IPS DF 4.7 (cell line): ENCODE measurements at regions not wholly inside any gene's neighbourhood (a gene's known extent, or its start where the extent isn't known, plus 50 kb on each side); places are given as distances from the start of the nearest gene placed in this dataset.
A peak's percentile ranks its signal among the peaks of the same experiment; 100 is the strongest.
"Not testable (repeated sequence)": the region's sequence is repeated elsewhere in the genome, so short reads cannot be mapped to it uniquely, and the experiment has no call there.

ENCODE experiments used
- DNase-seq: peaks from one replicate; pipeline ENCODE4 v3.0.0-alpha.2; 2013; ENCODE audit warnings: low spot score; ENCODE audit errors: extremely low read depth

DNA sequence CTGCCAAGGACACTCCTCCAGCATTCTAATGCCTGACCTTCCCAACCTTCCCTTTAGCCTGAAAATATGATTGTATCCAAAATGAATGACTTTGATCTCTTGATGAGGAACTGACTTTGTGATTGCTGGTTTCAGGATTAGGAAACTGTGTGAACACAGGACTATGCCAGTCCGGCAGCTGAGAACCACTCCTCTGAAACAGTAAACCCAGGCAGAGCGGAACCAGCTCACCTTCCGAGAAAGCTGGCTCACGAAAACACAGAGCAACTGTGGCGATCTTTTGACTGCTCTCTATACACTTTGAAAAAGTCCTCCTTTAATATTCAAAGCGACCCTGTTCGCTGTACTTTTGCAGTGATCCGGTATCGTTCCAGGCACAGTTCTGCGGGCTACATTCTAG lies 258.8 kb upstream of the IRS2 start:
- DNase-seq, result no peak

DNA sequence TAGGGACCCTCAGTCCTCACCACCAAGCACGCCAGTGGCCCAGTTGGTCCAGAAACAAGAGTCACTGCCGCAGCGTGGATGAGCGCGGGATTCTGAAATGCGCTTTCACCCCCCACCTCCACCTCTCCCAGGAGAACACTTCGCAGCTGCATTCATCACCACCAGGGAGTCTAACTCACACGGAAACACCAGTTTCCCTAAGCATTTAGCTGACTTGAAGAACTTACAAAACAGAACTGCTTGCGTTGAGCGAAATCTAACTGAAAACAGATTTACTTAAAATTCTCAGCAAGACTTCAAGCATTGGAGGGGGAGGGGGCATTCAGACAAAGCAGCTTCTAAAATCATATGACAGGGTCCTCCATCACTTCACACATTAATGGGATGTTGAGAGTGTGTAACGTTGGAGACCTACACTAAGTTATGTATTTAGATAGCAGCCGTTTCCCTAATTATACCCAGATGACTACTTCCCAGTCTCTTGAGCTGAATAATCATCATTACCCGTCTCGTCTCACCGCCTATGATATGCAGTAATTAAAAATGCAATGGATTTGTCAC lies 258.2 kb upstream of the IRS2 start:
- DNase-seq, result no peak

DNA sequence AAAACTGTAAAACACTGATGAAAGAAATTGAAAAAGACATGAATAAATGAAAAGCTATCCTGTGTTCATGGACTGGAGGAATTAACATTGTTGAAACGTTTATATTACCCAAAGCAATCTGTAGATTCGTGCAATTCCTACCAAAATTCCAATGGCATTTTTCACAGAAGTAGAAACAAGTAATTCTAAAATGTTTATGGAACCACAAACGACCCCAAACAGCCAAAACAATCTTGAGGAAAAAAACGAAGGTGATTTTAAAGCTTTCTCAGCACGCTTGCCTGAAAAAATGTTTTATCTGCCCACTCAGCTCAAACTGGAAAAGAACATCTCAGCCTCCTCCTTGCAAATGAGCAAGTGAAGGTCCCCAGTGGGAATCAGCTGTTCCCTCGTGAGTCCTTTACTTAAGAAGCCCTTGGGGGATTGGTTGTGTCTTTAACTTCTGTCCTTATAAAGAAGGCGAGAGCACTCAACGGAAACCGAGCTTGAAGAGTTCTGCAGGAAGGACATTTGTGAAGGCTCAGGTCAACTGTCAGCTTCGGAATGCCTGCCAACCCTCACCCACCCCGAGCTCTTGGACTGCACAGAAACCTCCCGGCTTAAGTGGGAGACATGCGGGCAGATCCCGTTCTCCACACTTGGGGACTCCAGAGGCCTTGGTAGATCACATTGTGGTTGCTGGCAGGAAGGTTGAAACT lies 256.0 kb upstream of the IRS2 start:
- DNase-seq, result no peak

DNA sequence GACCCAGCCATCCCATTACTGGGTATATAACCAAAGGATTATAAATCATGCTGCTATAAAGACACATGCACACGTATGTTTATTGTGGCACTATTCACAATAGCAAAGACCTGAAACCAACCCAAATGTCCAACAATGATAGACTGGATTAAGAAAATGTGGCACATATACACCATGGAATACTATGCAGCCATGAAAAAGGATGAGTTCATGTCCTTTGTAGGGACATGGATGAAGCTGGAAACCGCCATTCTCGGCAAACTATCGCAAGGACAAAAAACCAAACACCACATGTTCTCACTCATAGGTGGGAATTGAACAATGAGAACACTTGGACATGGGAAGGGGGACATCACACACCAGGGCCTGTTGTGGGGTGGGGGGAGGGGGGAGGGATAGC lies 255.3 kb upstream of the IRS2 start:
- not testable (repeated sequence) for DNase-seq

DNA sequence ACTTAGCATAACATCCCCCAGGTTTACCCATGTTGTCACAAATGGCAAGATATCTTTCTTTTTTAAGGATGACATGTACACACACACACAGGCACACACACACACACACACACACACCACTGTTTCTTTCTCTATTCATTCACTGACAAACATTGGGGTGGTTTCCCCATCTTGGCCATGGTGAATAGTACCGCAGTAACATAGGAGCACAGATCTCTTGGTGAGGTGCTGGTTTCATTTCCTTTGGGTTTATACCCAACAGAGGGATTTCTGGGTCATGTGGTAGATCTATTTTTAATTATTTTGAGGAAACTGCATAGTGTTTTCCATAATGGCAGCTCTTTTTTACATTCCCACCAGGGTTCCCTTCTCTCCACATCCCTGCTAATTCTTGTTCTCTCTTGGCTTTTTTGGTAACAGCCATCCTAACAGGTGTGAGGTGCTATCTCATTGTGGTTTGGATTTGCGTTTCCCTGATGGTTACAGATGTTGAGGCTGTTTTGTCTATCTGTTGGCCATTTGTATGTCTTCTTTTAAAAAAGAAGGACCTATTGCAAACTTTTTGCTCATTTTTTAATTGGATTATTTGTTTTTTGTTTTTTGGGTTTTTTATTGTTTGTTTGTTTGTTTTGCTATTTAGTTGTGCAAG lies 251.7 kb upstream of the IRS2 start:
- no peak for DNase-seq

DNA sequence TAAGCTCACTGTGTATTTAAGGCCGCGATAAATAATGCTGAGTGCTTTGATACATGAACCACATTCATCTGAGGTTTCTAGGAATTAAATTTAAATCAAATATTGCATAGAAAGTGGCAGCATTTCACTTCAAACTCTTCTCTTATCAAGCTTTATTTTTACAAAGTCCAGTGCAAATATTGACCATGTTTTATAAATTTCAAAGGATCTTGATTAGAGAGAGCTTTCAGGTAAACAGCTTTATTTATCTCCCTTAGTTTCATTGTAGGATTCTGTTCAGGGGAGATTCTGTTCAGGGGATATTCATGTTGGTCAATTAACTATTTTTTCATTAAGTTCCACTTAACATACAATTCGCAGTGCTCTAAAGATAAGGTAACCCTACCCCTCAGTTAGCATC lies 249.7 kb upstream of the IRS2 start:
- no peak for DNase-seq

DNA sequence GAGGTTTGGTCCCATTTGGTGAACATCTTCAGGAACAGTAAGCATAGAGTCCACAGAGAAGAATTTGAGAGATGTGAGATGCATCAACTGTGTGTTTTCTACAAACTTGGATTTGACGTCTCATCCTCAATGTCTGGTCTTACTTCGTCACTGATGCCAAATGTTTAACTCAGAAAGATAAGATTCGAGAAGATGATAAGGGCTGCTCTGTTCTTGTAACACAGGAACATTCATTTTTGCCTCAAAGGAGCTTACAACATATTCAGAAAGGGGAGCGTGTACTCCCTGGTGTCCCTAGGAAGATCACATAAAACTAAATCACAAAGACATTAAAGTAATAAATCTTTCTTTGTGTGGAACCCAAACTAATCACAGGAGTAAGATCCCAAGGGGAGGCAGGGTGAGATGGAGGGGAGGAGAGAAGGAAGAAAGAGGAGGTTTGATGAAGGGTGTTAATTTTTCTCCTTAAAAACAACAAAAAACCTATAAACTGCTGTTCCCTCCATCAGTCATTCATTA lies 247.7 kb upstream of the IRS2 start:
- DNase-seq, result no peak

DNA sequence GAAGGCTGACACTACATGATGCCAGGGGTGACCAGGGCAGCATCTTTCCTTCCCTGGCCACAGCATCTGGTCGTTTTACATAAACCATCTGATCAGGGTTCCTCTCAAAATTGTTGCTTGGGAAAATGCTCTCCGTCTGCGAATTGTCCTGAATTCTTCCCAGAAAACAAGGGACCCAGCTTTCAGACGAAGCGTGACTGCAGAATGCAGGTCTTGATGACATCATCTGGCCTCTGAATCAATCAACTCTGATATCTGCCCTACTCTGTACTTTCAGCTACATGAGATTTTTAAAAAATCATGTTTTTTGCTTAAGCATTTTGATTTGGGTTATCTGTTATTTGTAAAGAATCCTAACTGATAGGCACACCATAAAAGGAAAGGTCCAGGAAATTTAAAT lies 246.6 kb upstream of the IRS2 start:
- DNase-seq, result no peak

DNA sequence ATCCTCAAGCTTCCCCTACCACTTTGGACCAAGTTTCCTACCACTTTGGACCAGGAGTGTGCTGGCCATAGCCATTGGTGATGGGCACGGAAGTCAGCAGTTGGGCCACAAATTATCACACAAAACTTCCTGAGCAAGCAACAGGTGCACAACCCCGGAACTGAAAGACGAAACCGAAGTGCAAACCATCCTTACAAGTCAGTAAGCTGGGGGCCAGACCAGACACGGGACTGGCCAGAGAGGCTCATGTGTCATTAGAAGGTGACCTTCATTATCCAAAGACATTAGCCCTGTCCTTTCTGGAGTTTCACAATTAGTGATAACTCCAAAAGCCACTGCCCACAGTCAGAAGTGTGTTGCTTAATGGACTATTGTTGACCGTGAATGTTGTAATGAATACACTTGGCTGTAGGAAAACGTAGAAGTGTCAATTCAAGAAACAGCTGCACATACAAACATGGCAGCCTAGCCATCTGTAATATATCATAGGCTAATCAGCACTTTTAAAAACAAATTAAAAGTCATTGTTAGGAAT lies 244.1 kb upstream of the IRS2 start:
- DNase-seq, result no peak

DNA sequence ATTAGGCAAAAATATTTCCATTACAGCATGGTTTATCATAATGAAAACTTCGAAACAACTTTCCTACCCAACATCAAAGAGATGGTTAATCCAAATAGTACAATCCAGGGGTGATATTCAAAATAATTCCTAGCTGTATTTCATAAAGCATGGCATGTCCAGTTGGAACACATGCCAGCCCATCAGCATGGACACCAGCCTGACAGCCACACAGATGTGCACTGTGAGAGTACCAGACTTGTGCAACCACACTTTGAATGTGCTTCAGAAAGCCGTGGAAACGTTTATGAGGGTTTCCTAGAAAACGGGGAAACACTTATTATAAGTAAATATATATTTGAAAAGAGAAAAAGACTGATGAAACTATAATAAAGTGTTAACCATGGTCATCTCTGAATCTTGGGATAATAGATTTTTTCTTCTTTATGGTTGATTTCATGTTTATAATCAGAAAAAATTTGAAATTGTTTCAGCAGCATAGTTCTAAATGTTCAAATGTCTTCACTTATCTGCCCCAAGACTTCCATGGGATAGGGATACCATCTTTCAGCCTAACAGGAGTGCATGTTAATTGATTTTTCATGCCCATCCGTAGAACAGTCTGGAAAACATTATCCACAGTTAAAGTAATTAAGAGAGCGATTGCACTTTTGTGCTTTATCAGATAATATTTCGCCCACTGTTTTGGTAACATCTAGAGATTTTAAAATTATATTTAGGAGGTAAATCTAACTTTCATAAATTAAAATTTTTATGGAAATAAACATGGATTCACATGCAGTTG lies 242.6 kb upstream of the IRS2 start:
- no peak for DNase-seq

DNA sequence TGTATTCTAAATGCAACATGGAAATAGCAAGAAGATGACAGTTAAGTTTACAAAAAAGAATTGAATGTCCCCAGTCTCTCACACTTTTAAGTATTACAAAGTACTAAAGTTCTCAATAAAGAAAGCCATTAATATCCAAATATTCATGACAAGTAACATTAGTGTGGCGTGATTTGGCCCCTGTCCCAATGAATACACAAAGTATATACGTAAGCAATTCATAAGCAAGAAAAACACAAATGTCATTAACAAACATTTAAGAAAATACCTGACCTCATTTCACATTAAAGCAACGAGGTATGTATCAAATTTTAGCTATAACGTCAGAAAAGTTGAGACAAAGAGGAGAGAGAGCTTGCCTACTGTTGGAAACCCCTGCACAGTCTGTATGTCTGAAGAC lies 241.9 kb upstream of the IRS2 start:
- no peak for DNase-seq

DNA sequence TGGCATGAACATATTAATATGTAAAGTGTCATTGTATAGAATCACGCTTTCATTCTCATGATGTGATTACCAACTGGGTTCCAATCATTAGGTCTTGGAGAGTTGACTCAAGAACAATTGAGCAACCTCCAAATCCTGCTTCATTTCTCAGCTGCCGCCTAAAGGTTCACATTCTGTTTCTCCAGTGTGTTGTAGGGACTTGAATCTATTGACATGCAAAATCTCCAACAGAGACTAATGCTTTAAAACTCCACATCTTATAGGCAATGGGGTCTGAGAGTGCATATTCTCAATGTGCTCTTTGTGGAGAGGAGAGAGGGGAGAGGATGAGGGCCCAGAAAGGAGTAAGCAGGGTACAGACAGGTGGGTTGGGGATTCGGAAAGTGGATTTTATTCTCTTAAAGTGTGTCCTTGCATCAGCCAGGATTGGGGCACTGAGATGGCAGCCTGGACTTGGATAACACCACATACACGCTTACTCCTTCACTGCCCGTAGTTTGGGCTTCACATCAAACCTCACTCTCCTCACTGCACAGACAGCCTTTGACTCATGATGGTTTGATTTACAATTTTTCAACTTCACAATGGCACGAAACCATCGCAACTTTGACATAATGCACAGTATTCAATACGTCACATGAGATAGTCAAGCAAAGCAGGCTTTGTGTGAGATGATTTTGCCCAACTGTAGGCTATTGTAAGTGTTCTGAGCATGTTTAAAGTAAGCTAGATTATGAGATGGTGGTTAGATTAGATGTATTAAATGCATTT lies 241.3 kb upstream of the IRS2 start:
- DNase-seq, result no peak

DNA sequence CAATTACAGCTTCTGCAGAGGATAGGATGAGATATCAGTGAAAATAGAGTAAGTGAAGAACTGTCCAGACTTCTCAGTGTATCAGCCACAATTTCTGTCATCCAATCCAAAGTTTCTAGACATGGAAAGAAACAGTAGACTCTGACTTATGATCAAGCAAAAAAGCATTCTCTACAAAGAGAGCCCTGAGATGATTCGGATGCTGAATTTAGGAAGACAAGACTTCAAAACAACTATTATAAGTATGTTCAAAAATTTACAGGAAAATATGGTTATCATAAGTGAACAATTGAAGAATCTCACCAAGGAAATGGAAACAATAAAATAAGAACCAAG lies 238.2 kb upstream of the IRS2 start:
- DNase-seq, result no peak

DNA sequence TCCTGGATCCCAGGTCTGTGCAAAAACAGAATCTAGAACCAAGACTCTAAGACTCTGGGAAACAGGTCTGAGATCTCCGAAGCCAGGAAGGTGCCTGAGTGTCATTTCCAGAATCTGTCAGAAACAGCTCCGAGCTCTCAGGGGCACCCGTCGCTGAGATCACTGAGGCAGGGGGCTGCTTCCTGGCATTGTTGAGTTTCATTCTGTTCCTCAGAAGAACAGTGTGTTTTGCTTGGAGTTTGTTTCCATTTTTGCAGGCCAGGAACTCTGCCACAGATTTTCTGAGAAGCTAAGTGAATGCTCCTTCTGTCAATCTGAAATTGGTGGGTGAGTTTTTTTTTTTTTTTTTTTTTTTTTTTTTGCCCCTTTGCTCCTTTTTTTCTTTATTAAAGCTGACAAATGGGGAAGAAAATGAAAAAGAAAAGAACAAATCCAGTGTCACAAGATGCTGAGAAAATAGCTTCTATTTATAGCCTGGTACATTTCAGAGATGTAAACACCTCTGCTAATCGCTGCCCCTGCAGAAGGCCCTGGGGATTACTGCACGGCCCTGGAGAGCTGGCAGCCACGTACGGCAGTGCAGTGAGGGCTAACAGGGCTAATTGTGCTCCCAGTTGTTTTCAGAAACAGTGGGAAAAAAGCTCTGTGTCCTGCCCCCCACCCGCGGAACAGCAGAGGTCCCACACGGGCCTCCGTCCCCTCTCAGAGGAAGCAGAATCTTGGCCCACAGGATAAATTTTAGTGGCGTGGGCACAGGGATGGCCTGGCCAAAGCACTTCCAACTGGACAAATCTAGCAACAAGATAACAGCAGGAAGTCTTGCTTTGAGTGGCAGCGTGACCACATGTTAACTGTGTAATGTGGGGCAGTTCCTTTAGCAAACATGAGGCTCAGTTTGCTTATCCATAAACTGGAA lies 237.6 kb upstream of the IRS2 start:
- DNase-seq, result no peak

DNA sequence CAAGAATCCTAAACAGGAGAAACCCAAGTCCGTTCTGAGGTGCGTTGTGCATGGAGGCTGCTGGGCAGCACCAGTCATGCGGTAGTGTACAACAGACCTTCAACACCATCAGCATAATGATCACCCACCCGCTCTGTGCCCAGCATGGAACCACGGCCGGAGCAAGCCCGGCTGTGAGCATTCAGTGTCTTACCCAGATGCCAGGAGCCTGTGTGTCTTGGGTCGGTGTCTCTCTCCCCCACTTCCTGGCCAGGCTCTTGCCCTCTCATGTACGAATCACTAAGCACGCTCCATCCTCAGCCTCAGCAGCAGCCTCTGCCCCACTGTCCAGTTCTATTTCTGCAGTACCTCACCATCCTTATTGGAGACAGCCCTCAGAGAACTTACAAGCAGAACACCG lies 231.6 kb upstream of the IRS2 start:
- DNase-seq, result no peak

DNA sequence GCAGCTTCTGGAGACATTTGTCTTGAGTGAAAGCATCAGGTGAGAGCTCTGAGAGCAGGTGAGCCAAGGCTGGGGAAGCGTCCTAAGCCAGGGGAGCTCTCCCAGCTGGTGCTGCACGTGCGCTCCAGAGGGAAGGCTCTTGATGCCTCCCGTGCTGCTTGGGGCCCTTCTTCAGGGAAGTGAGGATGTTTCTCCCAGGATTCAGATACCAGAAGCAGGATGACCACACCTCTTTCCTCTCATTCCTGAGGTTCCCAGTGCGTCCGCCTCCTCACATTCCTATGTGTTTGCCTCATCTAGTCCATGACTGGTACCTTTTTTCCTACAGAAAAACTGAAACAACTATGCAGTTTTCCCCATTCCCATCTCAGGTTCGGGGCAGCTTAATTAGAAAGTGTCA lies 231.0 kb upstream of the IRS2 start:
- DNase-seq, result peak; percentile 30

DNA sequence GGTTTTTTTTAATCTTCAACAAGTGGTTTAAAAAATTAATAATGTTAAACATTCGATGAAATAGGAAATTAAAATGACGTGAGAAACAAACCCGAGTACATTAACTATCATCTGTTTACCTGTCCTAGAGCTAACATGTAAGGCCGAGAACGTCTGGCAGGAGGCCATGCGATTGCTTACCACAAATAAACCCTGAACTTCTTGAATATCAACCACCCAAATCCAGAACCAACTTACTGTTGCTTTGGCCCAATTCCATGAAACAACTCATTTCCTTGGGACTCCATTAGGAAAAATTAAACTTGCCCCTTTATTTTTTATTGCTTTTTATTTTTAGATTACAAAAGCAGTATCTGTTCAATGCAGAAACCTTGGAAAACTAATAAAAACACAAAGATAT lies 228.9 kb upstream of the IRS2 start:
- no peak for DNase-seq

DNA sequence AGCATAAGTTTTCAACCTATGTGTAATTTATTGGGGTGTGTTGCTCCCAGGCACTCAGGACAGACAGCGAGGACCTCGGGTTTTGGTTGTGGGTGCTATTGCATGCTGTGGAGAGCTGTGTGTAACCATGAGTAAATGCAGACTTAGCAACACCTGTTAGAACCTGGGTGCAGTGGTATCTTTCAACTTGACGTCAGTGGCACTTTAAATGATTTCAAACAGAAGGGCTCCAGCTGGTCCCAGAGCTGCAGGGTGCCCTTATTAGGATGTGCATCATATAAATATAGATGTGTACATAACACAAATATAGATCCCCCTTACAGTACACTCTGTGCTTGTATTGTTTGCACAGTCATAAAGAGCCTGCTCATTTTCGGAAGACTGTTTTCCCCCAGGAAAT lies 228.3 kb upstream of the IRS2 start:
- DNase-seq, result no peak

DNA sequence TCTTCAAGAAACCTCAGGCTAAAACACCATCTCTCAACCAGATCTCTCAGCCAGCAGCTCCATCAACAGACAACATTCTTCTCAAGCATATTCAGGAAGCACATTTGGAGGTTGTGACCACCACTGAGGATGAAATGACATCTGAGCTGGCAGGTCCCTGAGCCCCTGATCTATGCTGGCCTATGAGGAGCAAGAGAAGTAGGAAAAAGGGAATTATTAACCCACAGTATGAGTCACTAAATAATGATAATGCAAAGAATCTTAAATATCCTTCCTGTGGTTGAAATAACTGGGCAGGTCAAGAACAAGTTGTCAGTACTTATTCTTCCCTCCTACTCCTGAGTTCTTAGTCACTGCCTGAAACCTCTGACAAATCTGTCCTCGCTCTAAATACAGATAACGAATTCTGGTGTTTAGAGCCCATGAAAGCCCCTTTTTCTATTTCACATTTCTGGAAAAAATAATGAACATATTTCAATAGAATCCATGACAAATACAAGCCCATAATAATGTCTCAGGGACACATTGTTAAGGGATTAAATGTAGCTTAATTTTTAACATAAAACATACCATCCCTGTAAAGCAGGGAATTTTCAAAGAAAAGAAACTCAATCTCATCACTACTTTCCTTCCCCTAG lies 225.8 kb upstream of the IRS2 start:
- DNase-seq, result no peak
